Esophagus squamous epithelium (tissue), 4 donors: ENCODE measurements at regions not wholly inside any gene's neighbourhood (a gene's known extent, or its start where the extent isn't known, plus 50 kb on each side); places are given as distances from the start of the nearest gene placed in this dataset.

Source experiments
- CTCF ChIP-seq, 6 experiments: fragments of 450-650 bp in 4 of 6; fragments of 200-600 bp in 2 of 6; sonication (generic) in 2 of 6; IDR thresholded peaks; one replicate each; pipeline ENCODE4 v1.5.1; 2016 to 2019; ENCODE audit warnings: antibody characterized with exemption in 6 of 6, mild to moderate bottlenecking in 4 of 6, moderate library complexity in 4 of 6
- POLR2A ChIP-seq, 4 donors: fragments of 450-650 bp; IDR thresholded peaks; one replicate each; pipeline ENCODE4 v1.6.1; 2017; ENCODE audit warnings: antibody characterized with exemption in 4 of 4, mild to moderate bottlenecking in 4 of 4, moderate library complexity in 3 of 4

DNA sequence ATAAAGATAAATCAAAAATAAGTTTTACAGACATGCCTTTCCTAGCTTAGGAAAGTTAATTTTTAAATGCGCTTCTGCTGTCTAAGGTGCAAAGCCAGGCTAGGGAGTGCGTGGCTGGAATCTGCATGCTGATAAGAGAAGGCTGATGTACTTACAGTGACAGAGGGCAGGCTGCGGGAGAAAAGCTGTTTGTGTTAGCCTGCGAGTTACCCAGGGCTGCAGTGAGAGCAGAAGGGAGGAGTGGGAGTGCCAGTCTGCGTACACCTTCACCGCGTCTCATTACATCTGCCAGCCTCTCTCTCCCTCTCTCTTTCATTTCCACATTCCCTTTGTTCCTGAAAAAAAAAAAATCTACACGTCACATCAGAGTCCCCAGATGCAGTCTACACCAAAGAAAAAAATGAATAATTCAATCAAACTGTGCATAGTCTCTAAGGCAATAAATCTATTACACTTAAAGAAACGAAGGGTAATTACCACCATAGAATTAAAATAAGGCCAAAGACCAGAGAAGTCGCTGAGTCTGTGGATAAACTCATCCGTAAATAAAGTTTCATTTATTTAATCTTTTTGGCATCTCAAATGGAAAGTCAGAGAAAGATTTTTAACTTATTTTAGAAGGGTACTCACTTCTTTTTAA is 126.4 kb upstream of the C11orf58 start:
- TF ChIP-seq CTCF (IDR thresholded peaks at IDR 0.05): no peak
- no peak for TF ChIP-seq POLR2A (IDR thresholded peaks at IDR 0.05)
